HS-27A (cell line): ENCODE measurements at regions not wholly inside any gene's neighbourhood (a gene's known extent, or its start where the extent isn't known, plus 50 kb on each side); places are given as distances from the start of the nearest gene placed in this dataset.

Experiments
- DNase-seq: peaks from one replicate; pipeline ENCODE4 v3.0.0-alpha.2; 2012; ENCODE audit warnings: low read depth, missing footprints

- no peak for DNase-seq
Measured at GRCh38 chr2:38450509-38450908, 73.4 kb upstream of the ATL2 start.

- DNase-seq, result no peak
Measured at GRCh38 chr2:38448692-38449410, 71.8 kb upstream of the ATL2 start.

- DNase-seq, result no peak
Measured at GRCh38 chr2:38446906-38447561, 70.0 kb upstream of the ATL2 start.

GRCh38 chr2:38446418-38446817 is 69.3 kb upstream of the ATL2 start:
- no peak for DNase-seq

GRCh38 chr2:38444247-38444646 is 67.2 kb upstream of the ATL2 start:
- DNase-seq, result no peak

GRCh38 chr2:38442643-38443541 is 65.8 kb upstream of the ATL2 start:
- DNase-seq, result no peak

- DNase-seq, result no peak
Measured at GRCh38 chr2:38441346-38441745, 64.3 kb upstream of the ATL2 start.

GRCh38 chr2:38440655-38441054 is 63.6 kb upstream of the ATL2 start:
- no peak for DNase-seq

GRCh38 chr2:38439863-38440262 is 62.8 kb upstream of the ATL2 start:
- DNase-seq, result no peak

GRCh38 chr2:38438883-38439612 is 62.0 kb upstream of the ATL2 start:
- DNase-seq, result no peak

- DNase-seq, result no peak
Measured at GRCh38 chr2:38438133-38438882, 61.2 kb upstream of the ATL2 start.

- no peak for DNase-seq
Measured at GRCh38 chr2:38436227-38436664, 59.2 kb upstream of the ATL2 start.

GRCh38 chr2:38435775-38436174 is 58.7 kb upstream of the ATL2 start:
- no peak for DNase-seq

- DNase-seq, result no peak
Measured at GRCh38 chr2:38434595-38434994, 57.5 kb upstream of the ATL2 start.

- DNase-seq, result no peak
Measured at GRCh38 chr2:38433607-38433975, 56.5 kb upstream of the ATL2 start.

- no peak for DNase-seq
Measured at GRCh38 chr2:38432820-38433606, 55.9 kb upstream of the ATL2 start.

GRCh38 chr2:38430597-38431207 is 53.6 kb upstream of the ATL2 start:
- no peak for DNase-seq

GRCh38 chr2:38430196-38430595 is 53.1 kb upstream of the ATL2 start:
- no peak for DNase-seq

- no peak for DNase-seq
Measured at GRCh38 chr2:38427936-38428335, 50.9 kb upstream of the ATL2 start.

GRCh38 chr2:38427054-38427453 is 50.0 kb upstream of the ATL2 start:
- no peak for DNase-seq
